ENCODE measurements at regions not wholly inside any gene's neighbourhood (a gene's known extent, or its start where the extent isn't known, plus 50 kb on each side); places are given as distances from the start of the nearest gene placed in this dataset.

DNA sequence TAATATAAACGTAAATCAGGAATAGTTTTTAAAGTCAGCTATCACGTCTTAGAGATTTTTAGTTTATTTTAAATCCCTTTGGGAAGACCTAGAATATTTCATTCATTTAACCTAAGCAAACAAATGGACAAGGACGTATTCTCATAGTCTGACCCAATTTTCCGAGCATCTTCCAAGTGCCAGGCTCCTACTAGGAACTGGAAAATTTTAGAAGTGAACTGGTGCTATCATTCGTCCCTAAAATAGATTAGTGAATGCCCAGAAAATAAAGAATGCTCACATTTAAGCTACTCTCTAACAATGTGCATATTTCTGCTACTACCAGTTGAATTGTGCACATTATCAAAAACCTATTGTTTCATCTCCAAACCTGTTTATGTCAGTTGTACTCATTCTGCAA is 120.1 kb downstream of the ZFAND4 start:
- no peak overlapping the region for H3K4me3 Mint-ChIP-seq
- peaks cover 6 to 20% of the 10 kb centered on the region in 2 donors for H3K36me3 Mint-ChIP-seq
- no peaks in the 10 kb centered on the region for H3K27me3 Mint-ChIP-seq (ENCODE audit: low read depth in 3 of 3)
- H4K20me1 ChIP-seq (ENCODE audit: insufficient read depth, low read length), result no peaks in the 10 kb centered on the region
- H3K9me3 ChIP-seq (replicated peaks in 1 of 2; ENCODE audit: control insufficient read depth in 1 of 2, insufficient read depth in 1 of 2, low read length in 2 of 2), result no peaks in the 10 kb centered on the region
- TF ChIP-seq, protein P1, sequence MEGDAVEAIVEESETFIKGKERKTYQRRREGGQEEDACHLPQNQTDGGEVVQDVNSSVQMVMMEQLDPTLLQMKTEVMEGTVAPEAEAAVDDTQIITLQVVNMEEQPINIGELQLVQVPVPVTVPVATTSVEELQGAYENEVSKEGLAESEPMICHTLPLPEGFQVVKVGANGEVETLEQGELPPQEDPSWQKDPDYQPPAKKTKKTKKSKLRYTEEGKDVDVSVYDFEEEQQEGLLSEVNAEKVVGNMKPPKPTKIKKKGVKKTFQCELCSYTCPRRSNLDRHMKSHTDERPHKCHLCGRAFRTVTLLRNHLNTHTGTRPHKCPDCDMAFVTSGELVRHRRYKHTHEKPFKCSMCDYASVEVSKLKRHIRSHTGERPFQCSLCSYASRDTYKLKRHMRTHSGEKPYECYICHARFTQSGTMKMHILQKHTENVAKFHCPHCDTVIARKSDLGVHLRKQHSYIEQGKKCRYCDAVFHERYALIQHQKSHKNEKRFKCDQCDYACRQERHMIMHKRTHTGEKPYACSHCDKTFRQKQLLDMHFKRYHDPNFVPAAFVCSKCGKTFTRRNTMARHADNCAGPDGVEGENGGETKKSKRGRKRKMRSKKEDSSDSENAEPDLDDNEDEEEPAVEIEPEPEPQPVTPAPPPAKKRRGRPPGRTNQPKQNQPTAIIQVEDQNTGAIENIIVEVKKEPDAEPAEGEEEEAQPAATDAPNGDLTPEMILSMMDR (IDR thresholded peaks at IDR 0.05), result no peak
- H3K4me1 Mint-ChIP-seq, result peaks cover 33% of the 10 kb centered on the region
- no peak overlapping the region for H3K27ac ChIP-seq (ENCODE audit: low read depth in 1 of 2, low read length in 2 of 2)
- no peak overlapping the region for H2AFZ ChIP-seq (ENCODE audit: insufficient read depth, low read depth, low read length, poor library complexity, severe bottlenecking)
- no peaks in the 10 kb centered on the region for H3K36me3 ChIP-seq (replicated peaks in 1 of 2; ENCODE audit: control insufficient read depth in 1 of 2, insufficient read depth in 2 of 2, low read length in 2 of 2)
- H3K4me1 ChIP-seq (ENCODE audit: control insufficient read depth in 1 of 2, insufficient read depth in 2 of 2, low read length in 2 of 2), result peaks cover 18 to 24% of the 10 kb centered on the region in 2 donors
- no CpG with 5 or more reads among the region's 5 CpGs for WGBS (ENCODE audit: insufficient coverage)
- no peak overlapping the region for H3K27ac Mint-ChIP-seq
- intact Hi-C loops (cut with micrococcal nuclease), result no loop called here
- no peak overlapping the region for H3K9ac ChIP-seq (ENCODE audit: insufficient read depth, low read length, poor library complexity, severe bottlenecking)
- no peak overlapping the region for H3K4me2 ChIP-seq (replicated peaks; ENCODE audit: extremely low read depth, low read length, poor library complexity, severe bottlenecking)
- no peaks in the 10 kb centered on the region for H3K27me3 ChIP-seq (ENCODE audit: control insufficient read depth in 2 of 2, insufficient read depth in 2 of 2, low read length in 2 of 2)
- peaks cover 0 to 2% (median 0%) of the 10 kb centered on the region in 7 donors for H3K9me3 Mint-ChIP-seq
- DNase-seq, result no peak
- H3K4me3 ChIP-seq (replicated peaks in 1 of 3; ENCODE audit: low read depth in 2 of 3, low read length in 3 of 3), result no peak overlapping the region
- peaks cover 3% of the 10 kb centered on the region for H3K79me2 ChIP-seq (ENCODE audit: insufficient read depth, low read length)

- H4K20me1 ChIP-seq (ENCODE audit: insufficient read depth, low read length), result no peaks in the 10 kb centered on the region
- intact Hi-C loops (cut with micrococcal nuclease), result no loop called here
- no peak for DNase-seq
- H3K36me3 ChIP-seq (replicated peaks in 1 of 2; ENCODE audit: control insufficient read depth in 1 of 2, insufficient read depth in 2 of 2, low read length in 2 of 2), result no peaks in the 10 kb centered on the region
- no peak overlapping the region for H3K9ac ChIP-seq (ENCODE audit: insufficient read depth, low read length, poor library complexity, severe bottlenecking)
- no peaks in the 10 kb centered on the region for H3K9me3 ChIP-seq (replicated peaks in 1 of 2; ENCODE audit: control insufficient read depth in 1 of 2, insufficient read depth in 1 of 2, low read length in 2 of 2)
- Mint-ChIP-seq H3K36me3 (peaks cover 8 to 20% of the 10 kb centered on the region in 2 donors), H3K4me1 (peaks cover 21% of the 10 kb centered on the region), H3K4me3 (no peak overlapping the region), H3K9me3 (peaks cover 0 to 2% (median 0%) of the 10 kb centered on the region in 7 donors), H3K27ac (no peak overlapping the region), H3K27me3 (ENCODE audit: low read depth in 3 of 3) (no peaks in the 10 kb centered on the region)
- no peaks in the 10 kb centered on the region for H3K27me3 ChIP-seq (ENCODE audit: control insufficient read depth in 2 of 2, insufficient read depth in 2 of 2, low read length in 2 of 2)
- no peak overlapping the region for H2AFZ ChIP-seq (ENCODE audit: insufficient read depth, low read depth, low read length, poor library complexity, severe bottlenecking)
- no peak overlapping the region for H3K4me2 ChIP-seq (replicated peaks; ENCODE audit: extremely low read depth, low read length, poor library complexity, severe bottlenecking)
- H3K4me3 ChIP-seq (replicated peaks in 1 of 3; ENCODE audit: low read depth in 2 of 3, low read length in 3 of 3), result no peak overlapping the region
- H3K4me1 ChIP-seq (ENCODE audit: control insufficient read depth in 1 of 2, insufficient read depth in 2 of 2, low read length in 2 of 2), result peaks cover 7 to 10% of the 10 kb centered on the region in 2 donors
- H3K27ac ChIP-seq (ENCODE audit: low read depth in 1 of 2, low read length in 2 of 2), result no peak overlapping the region
- TF ChIP-seq, protein P1 (IDR thresholded peaks at IDR 0.05), result no peak
- no CpG with 5 or more reads among the region's 3 CpGs for WGBS (ENCODE audit: insufficient coverage)
- H3K79me2 ChIP-seq (ENCODE audit: insufficient read depth, low read length), result peaks cover 3% of the 10 kb centered on the region
These were observed 121.4 kb downstream of the ZFAND4 start for GRCh38 chr10:45550903-45551786.
